Activated CD8-positive, alpha-beta T cell treated with anti-CD3 and anti-CD28 coated beads, Interleukin-2, amount 10 ng/mL, durations not matched to agents 7 days and 5 days (primary cell): ENCODE measurements at regions not wholly inside any gene's neighbourhood (a gene's known extent, or its start where the extent isn't known, plus 50 kb on each side); places are given as distances from the start of the nearest gene placed in this dataset.
"Not testable (repeated sequence)": the region's sequence is repeated elsewhere in the genome, so short reads cannot be mapped to it uniquely, and the experiment has no call there.

Experiments used
- ATAC-seq: fragments of 150-1000 bp; cut with Tn5 transposase; one replicate; pipeline ENCODE4 v1.10.0; 2021; ENCODE audit warnings: moderate library complexity
- CTCF ChIA-PET: fragments of 350-600 bp; sonication (Branson Sonifier 250); formaldehyde crosslinking; loops from one replicate; lab custom pipeline; 2021; ENCODE audit warnings: antibody characterized with exemption; lab: Charles Lee
- POLR2A ChIA-PET: fragments of 350-600 bp; sonication (Branson Sonifier 250); formaldehyde crosslinking; loops from one replicate; lab custom pipeline; 2021; ENCODE audit warnings: antibody characterized with exemption; lab: Charles Lee
- DNase-seq: peaks from one replicate; pipeline ENCODE4 v3.0.0-alpha.2; 2020
- H3K27ac Mint-ChIP-seq: one replicate; pipeline ENCODE4 v1.8.0; 2021; ENCODE audit warnings: mild to moderate bottlenecking, mixed read lengths
- H3K27me3 Mint-ChIP-seq: one replicate; pipeline ENCODE4 v1.8.0; 2021; ENCODE audit warnings: low read depth, mixed read lengths
- H3K36me3 Mint-ChIP-seq: one replicate; pipeline ENCODE4 v1.8.0; 2021; ENCODE audit warnings: low read depth, mixed read lengths
- H3K4me1 Mint-ChIP-seq: one replicate; pipeline ENCODE4 v1.8.0; 2021; ENCODE audit warnings: low read depth, mixed read lengths
- H3K4me3 Mint-ChIP-seq: one replicate; pipeline ENCODE4 v1.8.0; 2021; ENCODE audit warnings: mild to moderate bottlenecking, mixed read lengths
- H3K9me3 Mint-ChIP-seq: one replicate; pipeline ENCODE4 v1.8.0; 2022; ENCODE audit warnings: mixed read lengths; ENCODE audit not compliant: insufficient read depth

DNA sequence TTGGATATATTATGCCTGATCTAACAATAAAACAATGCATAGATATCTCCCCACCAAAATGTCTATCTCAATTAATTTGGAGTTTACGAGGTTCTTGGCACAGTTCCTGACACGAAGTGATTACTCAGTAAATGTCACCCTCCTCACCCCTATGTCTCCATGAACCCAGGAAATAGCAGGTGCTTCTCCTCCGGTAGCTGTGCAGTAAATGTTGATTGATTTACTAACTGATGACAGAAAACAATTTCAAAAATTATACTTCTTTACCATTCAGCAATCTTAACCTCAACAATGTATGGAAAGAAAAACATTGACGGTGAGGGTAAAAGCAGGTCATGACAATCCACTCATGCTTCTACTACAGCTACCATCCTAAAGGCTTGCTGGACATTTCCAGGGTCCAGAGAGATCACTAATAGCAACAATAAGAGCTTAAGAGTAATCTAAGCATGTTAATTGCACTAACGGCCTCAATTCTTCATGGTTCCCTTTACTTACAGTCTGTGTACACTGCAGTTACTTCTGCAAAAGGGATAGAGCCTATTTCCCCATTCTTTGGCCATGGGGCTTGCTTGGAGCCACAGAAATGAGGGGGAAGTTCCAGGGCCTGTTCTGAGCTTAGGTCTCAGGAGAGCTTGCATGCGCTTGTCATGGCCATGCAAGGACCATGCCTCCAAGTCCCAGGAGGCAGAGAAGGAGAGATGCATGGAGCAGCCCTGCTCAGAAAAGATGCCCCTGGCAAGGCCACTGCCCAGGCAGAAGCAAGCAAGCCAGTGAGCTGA, 222.6 kb downstream of the ATP6V0E2 start:
- H3K4me3 Mint-ChIP-seq, H3K4me1 Mint-ChIP-seq, POLR2A ChIA-PET, H3K27ac Mint-ChIP-seq, H3K9me3 Mint-ChIP-seq, DNase-seq, ATAC-seq, CTCF ChIA-PET, H3K36me3 Mint-ChIP-seq, H3K27me3 Mint-ChIP-seq: not testable (repeated sequence)

DNA sequence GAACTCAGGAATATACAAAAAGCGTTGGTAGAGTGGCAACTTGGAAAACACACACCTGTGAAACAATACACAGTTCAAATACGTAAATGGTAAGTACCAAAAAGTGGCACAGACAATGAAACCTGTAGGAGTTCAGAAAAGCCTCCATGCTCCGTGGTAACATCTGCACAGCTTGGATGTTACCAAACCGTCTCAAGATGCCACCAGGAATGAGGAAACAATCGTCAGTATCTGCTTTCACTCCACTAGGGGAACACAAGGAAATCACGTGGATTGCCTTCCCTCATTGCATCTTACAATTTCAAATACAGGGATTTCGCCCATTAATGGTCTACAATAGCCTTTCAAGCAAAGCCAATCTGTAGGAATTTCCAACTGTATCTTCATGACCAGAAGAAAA, 224.6 kb upstream of the LRRC61 start:
- not testable (repeated sequence) for H3K27me3 Mint-ChIP-seq, DNase-seq

DNA sequence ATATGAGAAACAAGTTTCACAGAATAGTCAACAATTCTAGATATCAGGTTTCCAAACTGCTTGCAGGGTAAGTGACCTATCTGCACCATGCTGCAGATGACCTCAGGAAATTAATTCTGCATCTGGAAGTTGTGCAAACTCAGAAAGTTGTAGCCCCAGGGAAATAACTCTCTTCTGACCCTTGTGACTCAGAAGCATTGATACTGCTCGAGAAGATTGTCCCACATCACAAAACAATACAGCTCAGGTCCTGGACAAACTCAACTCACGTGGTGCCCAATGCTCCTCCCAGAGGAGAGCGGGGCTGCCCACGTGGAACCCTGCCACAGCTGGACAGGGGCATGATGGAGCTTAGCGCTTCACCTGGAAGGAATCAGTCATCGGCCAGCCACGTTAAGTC, 221.9 kb upstream of the LRRC61 start:
- H3K27ac Mint-ChIP-seq, H3K4me3 Mint-ChIP-seq, CTCF ChIA-PET, DNase-seq, H3K27me3 Mint-ChIP-seq, H3K36me3 Mint-ChIP-seq, H3K9me3 Mint-ChIP-seq, ATAC-seq, H3K4me1 Mint-ChIP-seq, POLR2A ChIA-PET: not testable (repeated sequence)

More for the DNA sequence above, 224.6 kb upstream of the LRRC61 start:
- ATAC-seq, H3K4me1 Mint-ChIP-seq, H3K4me3 Mint-ChIP-seq, CTCF ChIA-PET, H3K9me3 Mint-ChIP-seq, H3K27ac Mint-ChIP-seq, POLR2A ChIA-PET, H3K36me3 Mint-ChIP-seq: not testable (repeated sequence)

DNA sequence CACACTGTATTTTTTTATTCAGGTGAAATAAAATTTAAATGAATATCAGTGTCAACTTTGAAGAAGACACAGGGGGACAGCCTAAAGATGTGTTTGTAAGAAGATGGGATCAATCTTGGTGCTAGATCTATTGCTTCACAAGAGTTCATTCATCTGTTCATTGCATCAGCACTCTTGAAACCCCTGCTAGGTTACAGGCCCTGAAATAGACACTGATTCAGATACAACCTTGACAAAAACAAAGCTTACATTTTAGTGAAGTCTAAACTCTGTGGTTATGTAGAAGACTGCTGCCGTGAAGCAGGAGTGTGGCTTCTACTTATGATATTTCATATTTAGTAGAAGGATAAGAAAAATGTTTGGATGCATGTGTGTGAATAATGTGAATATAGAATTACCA, 215.9 kb upstream of the LRRC61 start:
- CTCF ChIA-PET, H3K27ac Mint-ChIP-seq, H3K9me3 Mint-ChIP-seq, H3K36me3 Mint-ChIP-seq, H3K4me1 Mint-ChIP-seq, POLR2A ChIA-PET, H3K4me3 Mint-ChIP-seq, H3K27me3 Mint-ChIP-seq, ATAC-seq, DNase-seq: not testable (repeated sequence)

DNA sequence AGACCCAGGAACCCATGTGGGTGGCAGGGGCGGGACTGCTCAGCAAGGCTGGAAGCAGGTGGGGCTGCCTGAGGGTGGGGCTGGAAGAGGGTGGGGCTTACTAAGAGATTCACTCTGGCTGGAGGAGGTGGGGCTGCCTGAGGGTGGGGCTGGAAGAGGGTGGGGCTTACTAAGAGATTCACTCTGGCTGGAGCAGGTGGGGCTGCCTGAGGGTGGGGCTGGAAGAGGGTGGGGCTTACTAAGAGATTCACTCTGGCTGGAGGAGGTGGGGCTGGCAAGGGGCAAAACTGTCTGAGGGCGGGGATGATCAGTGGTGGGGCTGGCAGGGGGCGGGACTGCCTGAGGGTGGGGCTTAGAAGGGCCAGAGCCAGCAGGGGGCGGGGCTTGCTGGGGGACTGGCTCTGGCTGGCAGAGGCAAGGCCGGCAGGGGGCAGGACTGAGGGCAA, 212.8 kb upstream of the LRRC61 start:
- H3K27ac Mint-ChIP-seq, POLR2A ChIA-PET: not testable (repeated sequence)
- peak; percentile 72 for ATAC-seq

DNA sequence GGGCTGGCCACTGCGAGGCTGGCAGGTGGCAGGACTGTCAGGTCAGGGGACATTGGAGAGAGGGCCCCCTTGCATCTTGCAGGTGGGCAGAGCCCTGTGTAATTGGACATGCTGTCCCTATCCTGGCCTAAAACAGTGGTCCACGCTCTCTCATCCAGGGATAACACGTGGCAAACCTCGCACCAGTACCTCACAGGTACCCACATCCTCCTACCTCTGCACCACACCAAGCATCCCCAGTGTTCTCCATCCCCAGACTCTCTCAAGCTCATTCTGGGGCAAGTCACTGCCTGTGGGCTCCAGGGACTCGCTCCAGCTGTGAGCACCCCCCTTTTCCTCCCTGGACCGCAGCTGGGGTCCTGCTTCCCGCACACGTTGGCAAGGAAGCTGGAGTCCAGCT, 212.3 kb upstream of the LRRC61 start:
- CTCF ChIA-PET, DNase-seq, H3K9me3 Mint-ChIP-seq, ATAC-seq, H3K36me3 Mint-ChIP-seq, POLR2A ChIA-PET, H3K4me3 Mint-ChIP-seq, H3K4me1 Mint-ChIP-seq, H3K27ac Mint-ChIP-seq: not testable (repeated sequence)
- H3K27me3 Mint-ChIP-seq = peaks cover 15% of the 10 kb centered on the region

More for the DNA sequence above, 212.8 kb upstream of the LRRC61 start:
- peaks cover 11% of the 10 kb centered on the region for H3K27me3 Mint-ChIP-seq
- H3K4me1 Mint-ChIP-seq, H3K4me3 Mint-ChIP-seq, H3K9me3 Mint-ChIP-seq, CTCF ChIA-PET, H3K36me3 Mint-ChIP-seq: not testable (repeated sequence)
- peak; percentile 38 for DNase-seq

DNA sequence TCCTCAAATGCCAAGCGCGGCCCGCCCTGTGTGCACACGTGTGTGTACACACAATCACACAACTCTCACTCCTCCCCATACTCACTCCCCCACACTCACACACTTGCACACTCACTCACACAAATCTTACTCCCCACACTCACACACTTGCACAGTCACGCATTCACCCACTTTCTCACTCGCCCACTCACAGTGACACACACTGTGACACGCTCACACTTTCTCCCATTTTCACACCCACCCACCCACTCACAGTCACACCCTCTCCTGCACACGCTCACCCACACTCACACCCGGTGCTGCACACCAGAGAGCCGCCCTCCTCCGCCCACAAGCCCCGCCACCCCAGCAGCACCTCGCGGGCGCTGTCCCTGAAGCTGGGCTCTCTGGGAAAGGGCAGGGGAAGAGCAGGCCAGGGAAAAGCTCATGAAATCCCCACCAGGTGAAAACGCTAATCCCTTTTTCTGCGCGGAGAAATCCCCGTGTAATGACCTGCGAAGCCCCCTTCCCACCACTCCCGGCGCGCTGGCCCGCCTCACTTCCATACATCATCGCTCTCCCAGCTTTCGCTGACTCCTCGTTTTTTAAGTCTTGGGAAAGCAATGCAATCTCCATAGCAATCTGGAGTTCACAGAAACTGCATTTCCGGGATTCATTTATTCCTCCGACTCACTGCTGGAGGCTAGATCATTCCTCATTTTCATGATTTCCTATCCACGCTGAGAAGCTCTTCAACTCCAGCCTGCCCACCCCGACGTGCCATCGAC, 211.6 kb upstream of the LRRC61 start:
- H3K4me1 Mint-ChIP-seq, H3K4me3 Mint-ChIP-seq, POLR2A ChIA-PET: not testable (repeated sequence)

DNA sequence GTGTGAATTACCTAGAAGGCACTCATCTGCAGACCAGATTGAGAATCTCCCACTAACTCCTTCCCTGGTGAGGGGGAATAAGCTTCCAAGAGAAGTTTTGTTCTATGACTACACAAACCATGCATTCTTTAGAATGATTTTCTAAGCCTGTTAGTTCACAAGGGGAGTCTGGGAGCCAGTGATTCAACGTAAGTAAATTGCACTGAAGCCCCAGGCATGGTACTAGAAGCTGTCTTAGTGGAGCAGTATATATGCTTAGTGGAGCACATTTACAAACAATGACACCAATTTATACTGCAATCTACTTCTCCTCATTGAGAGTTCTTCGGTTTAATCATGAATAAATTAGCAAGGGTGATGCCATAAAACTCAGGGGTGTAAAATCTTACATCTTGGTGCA, 209.9 kb upstream of the LRRC61 start:
- POLR2A ChIA-PET = interaction anchor here (0.7 kb wide), 1 partner anchor 1807 kb away, joined by 4 read pairs; no protein-coding TSS in a partner anchor
- CTCF ChIA-PET = not testable (repeated sequence)

More for the DNA sequence above, 211.6 kb upstream of the LRRC61 start:
- CTCF ChIA-PET, DNase-seq, H3K36me3 Mint-ChIP-seq, H3K27ac Mint-ChIP-seq, ATAC-seq, H3K9me3 Mint-ChIP-seq: not testable (repeated sequence)
- H3K27me3 Mint-ChIP-seq = peaks cover 15% of the 10 kb centered on the region

DNA sequence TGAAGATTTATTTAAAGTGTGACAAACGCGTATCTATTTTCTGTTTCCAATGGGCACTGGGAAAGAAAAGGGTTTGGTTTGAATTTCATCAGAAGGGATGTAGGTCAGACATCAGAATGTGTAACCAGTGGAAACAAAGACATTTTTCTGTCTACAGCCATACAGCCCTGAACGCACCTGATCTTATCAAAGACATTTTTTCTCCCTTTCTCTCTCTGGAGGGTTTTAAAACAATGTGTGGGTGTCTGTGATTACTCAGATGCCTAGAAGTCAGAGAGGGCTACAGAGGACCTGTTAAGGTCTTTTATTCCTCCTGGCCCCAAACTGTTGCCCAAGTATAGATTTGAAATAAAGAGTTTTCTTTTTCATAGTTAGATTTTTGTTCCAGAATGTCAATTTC, 208.6 kb upstream of the LRRC61 start:
- H3K36me3 Mint-ChIP-seq, ATAC-seq, CTCF ChIA-PET, H3K4me3 Mint-ChIP-seq, H3K9me3 Mint-ChIP-seq, H3K4me1 Mint-ChIP-seq, H3K27ac Mint-ChIP-seq, DNase-seq, POLR2A ChIA-PET: not testable (repeated sequence)
- peaks cover 19% of the 10 kb centered on the region for H3K27me3 Mint-ChIP-seq

More for the DNA sequence above, 209.9 kb upstream of the LRRC61 start:
- H3K4me3 Mint-ChIP-seq, H3K27ac Mint-ChIP-seq, H3K36me3 Mint-ChIP-seq, H3K4me1 Mint-ChIP-seq, DNase-seq, ATAC-seq, H3K9me3 Mint-ChIP-seq: not testable (repeated sequence)
- H3K27me3 Mint-ChIP-seq = peaks cover 12% of the 10 kb centered on the region

DNA sequence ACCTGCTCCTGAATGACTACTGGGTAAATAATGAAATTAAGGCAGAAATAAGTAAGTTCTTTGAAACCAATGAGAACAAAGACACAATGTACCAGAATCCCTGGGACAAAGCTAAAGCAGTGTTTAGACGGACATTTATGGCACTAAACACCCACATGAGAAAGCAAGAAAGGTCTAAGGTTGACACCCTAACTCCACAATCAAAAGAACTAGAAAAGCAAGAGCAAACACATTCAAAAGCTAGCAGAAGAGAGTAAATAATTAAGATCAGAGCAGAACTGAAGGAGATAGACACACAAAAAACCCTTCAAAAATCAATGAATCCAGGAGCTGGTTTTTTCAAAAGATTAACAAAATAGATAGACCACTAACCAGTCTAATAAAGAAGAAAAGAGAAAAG, 203.2 kb upstream of the LRRC61 start:
- ATAC-seq, CTCF ChIA-PET: not testable (repeated sequence)
- peaks cover 23% of the 10 kb centered on the region for H3K27me3 Mint-ChIP-seq

DNA sequence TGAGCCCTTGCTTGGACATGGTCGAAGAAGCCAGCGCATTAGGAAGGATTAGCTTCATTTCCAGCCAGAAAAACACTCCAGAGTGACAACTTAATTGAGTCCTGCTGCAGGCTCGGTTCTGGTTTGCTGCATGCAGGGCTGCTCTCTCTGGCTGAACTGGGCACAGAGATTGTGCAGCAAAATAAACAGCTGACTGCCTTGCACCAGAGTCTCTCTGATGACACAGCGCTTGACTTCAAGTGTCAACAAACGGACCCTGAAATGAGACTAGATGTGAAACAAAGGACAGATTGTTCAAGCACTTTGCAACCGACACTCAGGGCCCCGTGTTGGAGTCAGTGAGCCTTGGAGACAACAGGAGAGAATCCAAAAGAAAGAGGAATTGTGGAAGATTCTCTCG, 197.3 kb upstream of the LRRC61 start:
- DNase-seq, H3K27ac Mint-ChIP-seq, H3K4me3 Mint-ChIP-seq, H3K27me3 Mint-ChIP-seq, H3K9me3 Mint-ChIP-seq, POLR2A ChIA-PET, H3K4me1 Mint-ChIP-seq, H3K36me3 Mint-ChIP-seq, CTCF ChIA-PET, ATAC-seq: not testable (repeated sequence)

More for the DNA sequence above, 203.2 kb upstream of the LRRC61 start:
- H3K4me1 Mint-ChIP-seq, H3K36me3 Mint-ChIP-seq, H3K27ac Mint-ChIP-seq, H3K9me3 Mint-ChIP-seq, POLR2A ChIA-PET, H3K4me3 Mint-ChIP-seq, DNase-seq: not testable (repeated sequence)

DNA sequence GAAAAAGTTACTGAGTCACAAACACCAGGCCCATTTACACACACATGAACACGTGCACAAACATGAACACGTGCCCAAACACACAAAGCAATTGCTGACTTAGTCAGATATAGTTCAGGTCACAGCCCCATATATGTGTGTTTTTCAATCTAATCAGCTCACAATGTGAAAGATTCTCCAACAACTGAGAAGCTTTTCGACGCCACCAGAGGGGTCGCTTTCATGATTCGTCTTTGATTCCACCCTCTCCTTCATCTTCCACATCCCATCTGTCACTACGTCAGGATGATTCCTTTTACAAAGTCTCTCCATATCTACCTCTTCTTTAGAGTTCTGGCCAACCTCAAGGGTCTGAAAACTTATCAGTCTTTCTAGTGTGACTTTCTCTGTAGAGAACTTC, 188.7 kb upstream of the LRRC61 start:
- CTCF ChIA-PET, DNase-seq, POLR2A ChIA-PET, ATAC-seq, H3K4me1 Mint-ChIP-seq, H3K27ac Mint-ChIP-seq, H3K4me3 Mint-ChIP-seq, H3K9me3 Mint-ChIP-seq, H3K27me3 Mint-ChIP-seq, H3K36me3 Mint-ChIP-seq: not testable (repeated sequence)
